ENCODE measurements at regions not wholly inside any gene's neighbourhood (a gene's known extent, or its start where the extent isn't known, plus 50 kb on each side); places are given as distances from the start of the nearest gene placed in this dataset.

DNA sequence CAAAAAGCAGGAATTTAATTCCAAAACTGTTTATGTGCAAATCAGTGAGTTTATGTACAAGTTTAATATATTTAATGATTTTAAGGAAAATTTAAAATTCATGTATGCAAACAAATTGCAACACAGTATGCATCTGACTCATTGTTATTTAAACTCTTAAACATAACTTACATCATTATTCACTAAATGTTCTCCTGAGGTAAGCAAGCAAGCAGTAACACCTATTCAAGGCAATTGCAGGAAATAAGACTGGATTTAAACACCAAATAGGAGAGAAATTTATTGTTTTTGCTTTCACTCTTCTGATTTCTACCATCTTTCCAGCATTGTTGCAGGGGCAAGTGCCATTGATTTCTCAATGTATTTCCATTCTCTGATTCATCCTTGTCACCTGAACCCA, 239.5 kb downstream of the TFAP2A start:
- ATAC-seq, result no peak
- H3K27ac ChIP-seq (ENCODE audit: low read length), result no peak overlapping the region
- no peak overlapping the region for H3K4me3 ChIP-seq (ENCODE audit: low read depth in 2 of 2, low read length in 2 of 2)
- no peaks in the 10 kb centered on the region for H3K4me1 ChIP-seq (ENCODE audit: control insufficient read depth, insufficient read depth, low read length)
- no peaks in the 10 kb centered on the region for H3K9me3 ChIP-seq (ENCODE audit: control insufficient read depth, insufficient read depth, low read depth, low read length)
- no peaks in the 10 kb centered on the region for H3K27me3 ChIP-seq (ENCODE audit: control insufficient read depth, insufficient read depth, low read length)
- no peaks in the 10 kb centered on the region for H3K36me3 ChIP-seq (ENCODE audit: control insufficient read depth, insufficient read depth, low read length)
- ChIA-PET CTCF (no interaction called here), POLR2A (interaction anchor here (0.6 kb wide), 1 partner anchor 163 kb away, joined by 3 read pairs; no protein-coding TSS in a partner anchor)
- DNase-seq (ENCODE audit: low read depth, low spot score), result no peak
- in situ Hi-C loops (cut with HindIII; ENCODE audit: low pct_unique_long_range_greater_than_20kb, low sequenced_read_pairs) (no loop called here), intact Hi-C loops (cut with micrococcal nuclease; ENCODE audit: unreplicated experiment) (no loop called here)
- TF ChIP-seq, protein P1, sequence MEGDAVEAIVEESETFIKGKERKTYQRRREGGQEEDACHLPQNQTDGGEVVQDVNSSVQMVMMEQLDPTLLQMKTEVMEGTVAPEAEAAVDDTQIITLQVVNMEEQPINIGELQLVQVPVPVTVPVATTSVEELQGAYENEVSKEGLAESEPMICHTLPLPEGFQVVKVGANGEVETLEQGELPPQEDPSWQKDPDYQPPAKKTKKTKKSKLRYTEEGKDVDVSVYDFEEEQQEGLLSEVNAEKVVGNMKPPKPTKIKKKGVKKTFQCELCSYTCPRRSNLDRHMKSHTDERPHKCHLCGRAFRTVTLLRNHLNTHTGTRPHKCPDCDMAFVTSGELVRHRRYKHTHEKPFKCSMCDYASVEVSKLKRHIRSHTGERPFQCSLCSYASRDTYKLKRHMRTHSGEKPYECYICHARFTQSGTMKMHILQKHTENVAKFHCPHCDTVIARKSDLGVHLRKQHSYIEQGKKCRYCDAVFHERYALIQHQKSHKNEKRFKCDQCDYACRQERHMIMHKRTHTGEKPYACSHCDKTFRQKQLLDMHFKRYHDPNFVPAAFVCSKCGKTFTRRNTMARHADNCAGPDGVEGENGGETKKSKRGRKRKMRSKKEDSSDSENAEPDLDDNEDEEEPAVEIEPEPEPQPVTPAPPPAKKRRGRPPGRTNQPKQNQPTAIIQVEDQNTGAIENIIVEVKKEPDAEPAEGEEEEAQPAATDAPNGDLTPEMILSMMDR (IDR thresholded peaks at IDR 0.05), result no peak
- TF ChIP-seq TCF7L2 (IDR thresholded peaks at IDR 0.05; ENCODE audit: low read depth, low read length) (no peak), POLR2AphosphoS5 (IDR thresholded peaks at IDR 0.05; ENCODE audit: low read depth, low read length) (no peak), SIN3A (IDR thresholded peaks at IDR 0.05; ENCODE audit: borderline replicate concordance, insufficient read depth, low read depth, low read length) (no peak)
- TF ChIP-seq, protein P2, sequence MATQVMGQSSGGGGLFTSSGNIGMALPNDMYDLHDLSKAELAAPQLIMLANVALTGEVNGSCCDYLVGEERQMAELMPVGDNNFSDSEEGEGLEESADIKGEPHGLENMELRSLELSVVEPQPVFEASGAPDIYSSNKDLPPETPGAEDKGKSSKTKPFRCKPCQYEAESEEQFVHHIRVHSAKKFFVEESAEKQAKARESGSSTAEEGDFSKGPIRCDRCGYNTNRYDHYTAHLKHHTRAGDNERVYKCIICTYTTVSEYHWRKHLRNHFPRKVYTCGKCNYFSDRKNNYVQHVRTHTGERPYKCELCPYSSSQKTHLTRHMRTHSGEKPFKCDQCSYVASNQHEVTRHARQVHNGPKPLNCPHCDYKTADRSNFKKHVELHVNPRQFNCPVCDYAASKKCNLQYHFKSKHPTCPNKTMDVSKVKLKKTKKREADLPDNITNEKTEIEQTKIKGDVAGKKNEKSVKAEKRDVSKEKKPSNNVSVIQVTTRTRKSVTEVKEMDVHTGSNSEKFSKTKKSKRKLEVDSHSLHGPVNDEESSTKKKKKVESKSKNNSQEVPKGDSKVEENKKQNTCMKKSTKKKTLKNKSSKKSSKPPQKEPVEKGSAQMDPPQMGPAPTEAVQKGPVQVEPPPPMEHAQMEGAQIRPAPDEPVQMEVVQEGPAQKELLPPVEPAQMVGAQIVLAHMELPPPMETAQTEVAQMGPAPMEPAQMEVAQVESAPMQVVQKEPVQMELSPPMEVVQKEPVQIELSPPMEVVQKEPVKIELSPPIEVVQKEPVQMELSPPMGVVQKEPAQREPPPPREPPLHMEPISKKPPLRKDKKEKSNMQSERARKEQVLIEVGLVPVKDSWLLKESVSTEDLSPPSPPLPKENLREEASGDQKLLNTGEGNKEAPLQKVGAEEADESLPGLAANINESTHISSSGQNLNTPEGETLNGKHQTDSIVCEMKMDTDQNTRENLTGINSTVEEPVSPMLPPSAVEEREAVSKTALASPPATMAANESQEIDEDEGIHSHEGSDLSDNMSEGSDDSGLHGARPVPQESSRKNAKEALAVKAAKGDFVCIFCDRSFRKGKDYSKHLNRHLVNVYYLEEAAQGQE (IDR thresholded peaks at IDR 0.05; ENCODE audit: insufficient read depth in 1 of 2, low read depth in 2 of 2, low read length in 1 of 2), result no peak
- no TSS peak for BruUV-seq (replicated peaks)

DNA sequence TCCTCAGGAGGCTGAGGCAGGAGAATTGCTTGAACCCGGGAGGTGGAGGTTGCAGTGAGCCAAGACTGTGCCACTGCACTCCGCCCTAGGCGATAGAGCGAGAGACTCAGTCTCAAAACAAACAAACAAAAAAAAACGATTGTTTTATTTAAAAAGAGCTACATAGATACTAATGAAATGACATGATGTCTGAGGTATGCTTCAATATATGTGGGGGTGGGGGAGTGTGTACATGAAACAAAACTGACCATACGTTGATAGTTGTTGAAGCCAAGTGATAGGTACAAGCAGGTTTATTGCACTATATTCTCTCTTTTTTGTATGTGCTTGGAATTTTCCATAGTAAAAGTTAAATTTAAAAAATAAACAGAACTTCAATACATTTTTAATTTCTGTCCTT, 240.1 kb downstream of the TFAP2A start:
- no TSS peak for BruUV-seq (replicated peaks)
- TF ChIP-seq POLR2AphosphoS5 (IDR thresholded peaks at IDR 0.05; ENCODE audit: low read depth, low read length) (no peak), SIN3A (IDR thresholded peaks at IDR 0.05; ENCODE audit: borderline replicate concordance, insufficient read depth, low read depth, low read length) (no peak), TCF7L2 (IDR thresholded peaks at IDR 0.05; ENCODE audit: low read depth, low read length) (no peak)
- TF ChIP-seq, protein P2 (IDR thresholded peaks at IDR 0.05; ENCODE audit: insufficient read depth in 1 of 2, low read depth in 2 of 2, low read length in 1 of 2), result no peak
- TF ChIP-seq, protein P1 (IDR thresholded peaks at IDR 0.05), result no peak
- Histone ChIP-seq H3K9me3 (ENCODE audit: control insufficient read depth, insufficient read depth, low read depth, low read length) (no peaks in the 10 kb centered on the region), H3K4me1 (ENCODE audit: control insufficient read depth, insufficient read depth, low read length) (no peaks in the 10 kb centered on the region), H3K27me3 (ENCODE audit: control insufficient read depth, insufficient read depth, low read length) (no peaks in the 10 kb centered on the region), H3K4me3 (ENCODE audit: low read depth in 2 of 2, low read length in 2 of 2) (no peak overlapping the region), H3K27ac (ENCODE audit: low read length) (no peak overlapping the region), H3K36me3 (ENCODE audit: control insufficient read depth, insufficient read depth, low read length) (no peaks in the 10 kb centered on the region)
- ATAC-seq (no peak), DNase-seq (ENCODE audit: low read depth, low spot score) (no peak)
- ChIA-PET POLR2A (interaction anchor here (0.6 kb wide), 1 partner anchor 162 kb away, joined by 3 read pairs; no protein-coding TSS in a partner anchor), CTCF (no interaction called here)
- in situ Hi-C loops (cut with HindIII; ENCODE audit: low pct_unique_long_range_greater_than_20kb, low sequenced_read_pairs), result no loop called here
- intact Hi-C loops (cut with micrococcal nuclease; ENCODE audit: unreplicated experiment), result no loop called here

Measured in Panc1 (cell line).